ENCODE measurements at regions not wholly inside any gene's neighbourhood (a gene's known extent, or its start where the extent isn't known, plus 50 kb on each side); places are given as distances from the start of the nearest gene placed in this dataset.

- Histone ChIP-seq H3K4me3 (ENCODE audit: insufficient read depth in 1 of 2, low read depth in 1 of 2, low read length in 2 of 2) (no peak overlapping the region), H2BK5ac (ENCODE audit: low read depth, low read length, poor library complexity, severe bottlenecking) (no peak overlapping the region), H2BK15ac (ENCODE audit: low read depth, poor library complexity, severe bottlenecking) (no peak overlapping the region), H3K9me3 (ENCODE audit: control insufficient read depth, low read length) (peaks cover 2% of the 10 kb centered on the region), H3K4ac (ENCODE audit: low read depth in 1 of 2, low read length in 2 of 2) (no peak overlapping the region), H2AK5ac (ENCODE audit: low read length, severe bottlenecking) (peak overlapping the region; percentile 5), H3K9ac (ENCODE audit: low read length) (no peak overlapping the region), H2BK12ac (ENCODE audit: low read length in 2 of 2) (peak overlapping the region in 1 of 2 experiments; percentile 56), H4K91ac (ENCODE audit: low read length) (no peak overlapping the region), H2AFZ (ENCODE audit: low read depth, low read length) (no peak overlapping the region), H3K14ac (ENCODE audit: low read length in 2 of 2) (peak overlapping the region in 1 of 2 experiments; percentile 13), H3K79me1 (replicated peaks; ENCODE audit: low read length, poor library complexity, severe bottlenecking) (no peaks in the 10 kb centered on the region), H3K27me3 (ENCODE audit: control insufficient read depth in 1 of 2, insufficient read depth in 1 of 2, low read length in 2 of 2) (no peaks in the 10 kb centered on the region), H3K4me2 (ENCODE audit: low read length, poor library complexity, severe bottlenecking) (no peak overlapping the region), H3K4me1 (ENCODE audit: control insufficient read depth, insufficient read depth, low read depth, low read length) (peaks cover 3% of the 10 kb centered on the region), H2BK120ac (ENCODE audit: low read depth, low read length) (no peak overlapping the region), H3K36me3 (ENCODE audit: control insufficient read depth in 1 of 2, insufficient read depth in 2 of 2, low read depth in 1 of 2, low read length in 2 of 2) (peaks cover 7 to 71% of the 10 kb centered on the region in 2 experiments), H4K8ac (ENCODE audit: low read length) (no peak overlapping the region), H3K27ac (ENCODE audit: low read length, poor library complexity, severe bottlenecking) (no peak overlapping the region), H3K18ac (ENCODE audit: low read depth in 1 of 2, low read length in 2 of 2) (no peak overlapping the region), H3K23ac (ENCODE audit: low read length in 2 of 2) (no peak overlapping the region)
- WGBS, result 84% methylated on average over 5 of the region's 5 CpGs
- no peak for DNase-seq
These were observed 315.3 kb downstream of the TRIML1 start for GRCh38 chr4:188454575-188454974.

- Histone ChIP-seq H3K9ac (ENCODE audit: low read length) (no peak overlapping the region), H3K27ac (ENCODE audit: low read length, poor library complexity, severe bottlenecking) (no peak overlapping the region), H2BK12ac (ENCODE audit: low read length in 2 of 2) (no peak overlapping the region), H3K27me3 (ENCODE audit: control insufficient read depth in 1 of 2, insufficient read depth in 1 of 2, low read length in 2 of 2) (no peaks in the 10 kb centered on the region), H2AK5ac (ENCODE audit: low read length, severe bottlenecking) (peak overlapping the region; percentile 5), H3K4me2 (ENCODE audit: low read length, poor library complexity, severe bottlenecking) (no peak overlapping the region), H3K23ac (ENCODE audit: low read length in 2 of 2) (no peak overlapping the region), H3K18ac (ENCODE audit: low read depth in 1 of 2, low read length in 2 of 2) (no peak overlapping the region), H2BK120ac (ENCODE audit: low read depth, low read length) (no peak overlapping the region), H4K8ac (ENCODE audit: low read length) (no peak overlapping the region), H3K9me3 (ENCODE audit: control insufficient read depth, low read length) (peaks cover 8% of the 10 kb centered on the region), H3K4me3 (ENCODE audit: insufficient read depth in 1 of 2, low read depth in 1 of 2, low read length in 2 of 2) (peak overlapping the region in 1 of 2 experiments; percentile 70), H3K79me1 (replicated peaks; ENCODE audit: low read length, poor library complexity, severe bottlenecking) (no peaks in the 10 kb centered on the region), H3K14ac (ENCODE audit: low read length in 2 of 2) (no peak overlapping the region), H2AFZ (ENCODE audit: low read depth, low read length) (no peak overlapping the region), H2BK15ac (ENCODE audit: low read depth, poor library complexity, severe bottlenecking) (no peak overlapping the region), H3K4me1 (ENCODE audit: control insufficient read depth, insufficient read depth, low read depth, low read length) (peaks cover 2% of the 10 kb centered on the region), H3K4ac (ENCODE audit: low read depth in 1 of 2, low read length in 2 of 2) (no peak overlapping the region), H3K36me3 (ENCODE audit: control insufficient read depth in 1 of 2, insufficient read depth in 2 of 2, low read depth in 1 of 2, low read length in 2 of 2) (peaks cover 7 to 74% of the 10 kb centered on the region in 2 experiments), H4K91ac (ENCODE audit: low read length) (no peak overlapping the region), H2BK5ac (ENCODE audit: low read depth, low read length, poor library complexity, severe bottlenecking) (no peak overlapping the region)
- 71% methylated on average over 6 of the region's 6 CpGs for WGBS
- DNase-seq, result no peak
These were observed 316.0 kb downstream of the TRIML1 start for GRCh38 chr4:188455062-188455752.

- H2AK5ac ChIP-seq (ENCODE audit: low read length, severe bottlenecking), result no peak overlapping the region
- H2BK15ac ChIP-seq (ENCODE audit: low read depth, poor library complexity, severe bottlenecking), result no peak overlapping the region
- WGBS, result no CpG with 5 or more reads among the region's 1 CpG
These were observed 320.1 kb downstream of the TRIML1 start for GRCh38 chr4:188459381-188459780.

DNA sequence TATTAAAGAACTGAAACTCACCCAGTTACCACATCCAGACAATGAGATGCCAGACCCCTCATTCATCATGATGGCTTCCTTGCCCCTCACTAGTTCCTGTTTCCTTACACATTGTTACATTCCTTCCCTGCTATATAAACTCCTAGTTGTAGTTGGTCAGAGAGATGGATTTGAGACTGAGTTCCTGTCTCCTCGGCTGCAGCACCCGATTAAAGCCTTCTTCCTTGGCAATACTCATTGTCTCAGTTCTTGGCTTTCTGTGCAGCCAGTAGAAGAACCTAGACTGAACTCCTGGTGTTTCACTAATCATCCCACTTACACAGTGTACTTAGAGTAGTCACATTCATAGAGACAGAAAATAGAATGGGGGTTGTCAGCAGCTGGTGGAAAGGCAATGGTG, 324.7 kb downstream of the TRIML1 start:
- Histone ChIP-seq H3K4me2 (ENCODE audit: low read length, poor library complexity, severe bottlenecking) (no peak overlapping the region), H2BK120ac (ENCODE audit: low read depth, low read length) (no peak overlapping the region), H2BK5ac (ENCODE audit: low read depth, low read length, poor library complexity, severe bottlenecking) (no peak overlapping the region), H3K36me3 (ENCODE audit: control insufficient read depth in 1 of 2, insufficient read depth in 2 of 2, low read depth in 1 of 2, low read length in 2 of 2) (peaks cover 0 to 73% of the 10 kb centered on the region in 2 experiments), H3K14ac (ENCODE audit: low read length in 2 of 2) (no peak overlapping the region), H2AK5ac (ENCODE audit: low read length, severe bottlenecking) (no peak overlapping the region), H3K9me3 (ENCODE audit: control insufficient read depth, low read length) (peaks cover 9% of the 10 kb centered on the region), H2BK12ac (ENCODE audit: low read length in 2 of 2) (no peak overlapping the region), H3K27ac (ENCODE audit: low read length, poor library complexity, severe bottlenecking) (no peak overlapping the region), H3K79me1 (replicated peaks; ENCODE audit: low read length, poor library complexity, severe bottlenecking) (no peaks in the 10 kb centered on the region), H4K8ac (ENCODE audit: low read length) (no peak overlapping the region), H3K23ac (ENCODE audit: low read length in 2 of 2) (no peak overlapping the region), H3K27me3 (ENCODE audit: control insufficient read depth in 1 of 2, insufficient read depth in 1 of 2, low read length in 2 of 2) (no peaks in the 10 kb centered on the region), H3K4me3 (ENCODE audit: insufficient read depth in 1 of 2, low read depth in 1 of 2, low read length in 2 of 2) (no peak overlapping the region), H2BK15ac (ENCODE audit: low read depth, poor library complexity, severe bottlenecking) (no peak overlapping the region), H3K4ac (ENCODE audit: low read depth in 1 of 2, low read length in 2 of 2) (no peak overlapping the region), H4K91ac (ENCODE audit: low read length) (no peak overlapping the region), H3K4me1 (ENCODE audit: control insufficient read depth, insufficient read depth, low read depth, low read length) (no peaks in the 10 kb centered on the region), H3K9ac (ENCODE audit: low read length) (no peak overlapping the region), H2AFZ (ENCODE audit: low read depth, low read length) (no peak overlapping the region), H3K18ac (ENCODE audit: low read depth in 1 of 2, low read length in 2 of 2) (no peak overlapping the region)
- no peak for DNase-seq
- 95% methylated on average over 2 of the region's 2 CpGs for WGBS

More at GRCh38 chr4:188459381-188459780, 320.1 kb downstream of the TRIML1 start:
- Histone ChIP-seq H2BK5ac (ENCODE audit: low read depth, low read length, poor library complexity, severe bottlenecking) (no peak overlapping the region), H2AFZ (ENCODE audit: low read depth, low read length) (no peak overlapping the region), H3K27me3 (ENCODE audit: control insufficient read depth in 1 of 2, insufficient read depth in 1 of 2, low read length in 2 of 2) (no peaks in the 10 kb centered on the region), H3K9me3 (ENCODE audit: control insufficient read depth, low read length) (peaks cover 9% of the 10 kb centered on the region), H3K27ac (ENCODE audit: low read length, poor library complexity, severe bottlenecking) (no peak overlapping the region), H3K4me3 (ENCODE audit: insufficient read depth in 1 of 2, low read depth in 1 of 2, low read length in 2 of 2) (no peak overlapping the region), H3K9ac (ENCODE audit: low read length) (no peak overlapping the region), H4K91ac (ENCODE audit: low read length) (no peak overlapping the region), H3K36me3 (ENCODE audit: control insufficient read depth in 1 of 2, insufficient read depth in 2 of 2, low read depth in 1 of 2, low read length in 2 of 2) (peaks cover 7 to 89% of the 10 kb centered on the region in 2 experiments), H2BK12ac (ENCODE audit: low read length in 2 of 2) (no peak overlapping the region), H3K23ac (ENCODE audit: low read length in 2 of 2) (no peak overlapping the region), H3K79me1 (replicated peaks; ENCODE audit: low read length, poor library complexity, severe bottlenecking) (no peaks in the 10 kb centered on the region), H4K8ac (ENCODE audit: low read length) (no peak overlapping the region), H3K4ac (ENCODE audit: low read depth in 1 of 2, low read length in 2 of 2) (no peak overlapping the region), H3K4me2 (ENCODE audit: low read length, poor library complexity, severe bottlenecking) (no peak overlapping the region), H3K14ac (ENCODE audit: low read length in 2 of 2) (no peak overlapping the region), H3K4me1 (ENCODE audit: control insufficient read depth, insufficient read depth, low read depth, low read length) (peaks cover 2% of the 10 kb centered on the region), H2BK120ac (ENCODE audit: low read depth, low read length) (no peak overlapping the region), H3K18ac (ENCODE audit: low read depth in 1 of 2, low read length in 2 of 2) (no peak overlapping the region)
- no peak for DNase-seq
